ENCODE measurements at regions not wholly inside any gene's neighbourhood (a gene's known extent, or its start where the extent isn't known, plus 50 kb on each side); places are given as distances from the start of the nearest gene placed in this dataset.

DNA sequence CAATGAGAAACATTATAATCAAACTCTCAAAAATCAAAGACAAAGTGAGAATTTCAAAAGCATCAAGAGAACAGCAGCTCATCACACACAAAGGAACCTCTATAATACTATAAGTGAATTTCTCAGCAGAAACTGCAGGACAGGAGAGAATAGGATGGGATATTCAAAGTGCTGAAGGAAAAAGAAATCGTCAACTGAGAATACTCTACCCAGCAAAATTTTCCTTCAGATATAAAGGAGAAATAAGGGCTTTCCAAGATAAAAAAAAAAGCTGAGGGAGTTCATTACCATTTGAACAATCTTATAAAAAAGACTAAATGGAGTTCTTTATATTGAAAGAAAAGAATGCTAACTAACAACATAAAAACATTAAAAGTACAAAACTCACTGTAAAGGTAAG, 481.1 kb downstream of the TLE4 start:
- no peak for DNase-seq (ENCODE audit: low read depth)
- TF ChIP-seq, protein P1, sequence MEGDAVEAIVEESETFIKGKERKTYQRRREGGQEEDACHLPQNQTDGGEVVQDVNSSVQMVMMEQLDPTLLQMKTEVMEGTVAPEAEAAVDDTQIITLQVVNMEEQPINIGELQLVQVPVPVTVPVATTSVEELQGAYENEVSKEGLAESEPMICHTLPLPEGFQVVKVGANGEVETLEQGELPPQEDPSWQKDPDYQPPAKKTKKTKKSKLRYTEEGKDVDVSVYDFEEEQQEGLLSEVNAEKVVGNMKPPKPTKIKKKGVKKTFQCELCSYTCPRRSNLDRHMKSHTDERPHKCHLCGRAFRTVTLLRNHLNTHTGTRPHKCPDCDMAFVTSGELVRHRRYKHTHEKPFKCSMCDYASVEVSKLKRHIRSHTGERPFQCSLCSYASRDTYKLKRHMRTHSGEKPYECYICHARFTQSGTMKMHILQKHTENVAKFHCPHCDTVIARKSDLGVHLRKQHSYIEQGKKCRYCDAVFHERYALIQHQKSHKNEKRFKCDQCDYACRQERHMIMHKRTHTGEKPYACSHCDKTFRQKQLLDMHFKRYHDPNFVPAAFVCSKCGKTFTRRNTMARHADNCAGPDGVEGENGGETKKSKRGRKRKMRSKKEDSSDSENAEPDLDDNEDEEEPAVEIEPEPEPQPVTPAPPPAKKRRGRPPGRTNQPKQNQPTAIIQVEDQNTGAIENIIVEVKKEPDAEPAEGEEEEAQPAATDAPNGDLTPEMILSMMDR (IDR thresholded peaks at IDR 0.05; ENCODE audit: control insufficient read depth, extremely low read depth, insufficient read depth), result no peak
- no peak overlapping the region for H3K4me3 ChIP-seq (ENCODE audit: low read depth, low read length)

DNA sequence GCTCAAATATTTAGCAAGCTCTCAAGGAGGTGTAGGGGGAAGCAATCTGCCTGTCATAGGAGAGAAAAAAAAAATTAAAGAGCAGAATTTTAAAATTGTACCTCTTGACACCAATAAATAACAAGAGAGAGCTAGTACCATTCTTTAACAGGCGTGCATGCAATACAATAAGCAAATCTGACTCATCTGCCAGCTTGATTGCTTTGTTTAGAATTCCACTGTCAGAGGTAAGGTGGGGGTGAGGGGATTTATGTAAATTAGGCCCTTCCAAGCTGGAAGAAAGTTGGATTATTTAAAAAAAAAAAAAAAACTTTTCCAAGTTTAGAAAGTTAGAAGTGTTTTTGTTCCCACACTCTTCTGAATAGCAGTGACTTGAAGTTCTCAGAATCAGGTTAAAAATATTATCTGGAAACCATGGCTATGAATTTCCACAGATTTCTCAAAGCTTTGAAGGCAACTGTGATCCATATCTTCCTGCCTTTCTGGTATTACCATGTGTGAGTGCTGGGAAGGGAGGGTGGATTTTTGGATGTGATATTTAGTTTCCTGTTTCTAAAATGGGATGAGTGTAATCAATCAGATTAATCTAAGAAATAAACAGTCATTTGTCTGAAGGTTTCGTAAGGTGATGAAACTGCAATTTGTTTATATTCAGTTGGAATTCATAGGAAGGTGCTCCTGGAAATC, 477.5 kb downstream of the TLE4 start:
- TF ChIP-seq, protein P1 (IDR thresholded peaks at IDR 0.05; ENCODE audit: control insufficient read depth, extremely low read depth, insufficient read depth), result no peak
- no peak overlapping the region for H3K4me3 ChIP-seq (ENCODE audit: low read depth, low read length)
- no peak for DNase-seq (ENCODE audit: low read depth)

DNA sequence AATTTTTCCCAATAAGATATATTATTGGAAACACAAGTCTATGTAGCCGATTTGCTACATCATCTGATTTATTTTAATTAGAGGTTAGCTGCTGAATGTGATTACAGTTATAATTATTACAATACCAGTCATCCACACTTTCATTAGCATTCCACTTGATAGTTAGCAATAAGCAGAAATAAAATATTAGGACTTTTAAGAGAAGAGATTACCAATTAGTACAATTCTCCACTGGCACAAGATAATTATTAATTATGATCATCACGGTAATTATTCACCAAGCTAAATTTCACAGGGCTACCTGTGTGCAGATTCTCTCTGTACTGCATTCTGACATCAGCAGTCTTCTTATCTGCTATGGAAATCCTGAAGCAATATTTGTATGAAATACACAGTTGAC, 474.7 kb downstream of the TLE4 start:
- no peak overlapping the region for H3K4me3 ChIP-seq (ENCODE audit: low read depth, low read length)
- TF ChIP-seq, protein P1 (IDR thresholded peaks at IDR 0.05; ENCODE audit: control insufficient read depth, extremely low read depth, insufficient read depth), result no peak
- no peak for DNase-seq (ENCODE audit: low read depth)

DNA sequence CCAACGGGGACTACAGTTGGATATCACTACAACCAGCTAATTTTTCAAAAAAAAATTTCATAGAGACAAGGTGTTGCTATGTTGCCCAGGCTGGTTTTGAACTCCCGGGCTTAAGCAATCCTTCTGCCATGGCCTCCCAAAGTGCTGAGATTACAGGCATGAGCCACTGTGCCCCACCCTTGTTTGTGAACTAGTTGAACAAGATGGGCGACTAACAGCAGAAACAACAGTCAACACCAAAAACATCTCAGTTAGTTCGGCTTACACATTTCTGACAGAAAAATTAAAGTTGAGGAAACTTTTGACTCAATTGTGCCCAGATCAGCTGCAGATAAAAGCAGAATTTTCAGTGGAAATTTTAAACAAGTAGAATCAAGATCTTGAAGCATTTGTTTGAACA, 470.1 kb downstream of the TLE4 start:
- TF ChIP-seq, protein P1 (IDR thresholded peaks at IDR 0.05; ENCODE audit: control insufficient read depth, extremely low read depth, insufficient read depth), result no peak
- no peak for DNase-seq (ENCODE audit: low read depth)
- H3K4me3 ChIP-seq (ENCODE audit: low read depth, low read length), result no peak overlapping the region

DNA sequence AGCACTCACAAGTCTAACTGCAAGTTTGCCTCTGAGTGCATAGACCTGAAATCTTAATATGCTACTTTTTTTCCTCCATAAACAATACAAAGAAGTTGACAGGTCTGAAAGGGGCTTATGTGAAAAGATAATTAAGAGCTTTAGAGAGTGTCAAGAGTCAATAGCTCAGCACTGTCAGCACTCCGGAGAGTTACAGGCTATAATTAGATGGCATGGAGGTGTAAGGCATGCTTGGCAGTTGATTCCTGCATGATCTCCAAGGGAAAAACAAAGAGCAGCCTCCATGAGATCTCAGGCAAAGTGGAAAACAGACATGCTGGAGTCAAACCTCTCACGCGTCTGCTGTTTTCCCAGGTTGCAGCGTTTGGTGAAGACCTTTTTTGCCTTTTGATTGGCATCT, 468.7 kb downstream of the TLE4 start:
- H3K4me3 ChIP-seq (ENCODE audit: low read depth, low read length), result no peak overlapping the region
- TF ChIP-seq, protein P1 (IDR thresholded peaks at IDR 0.05; ENCODE audit: control insufficient read depth, extremely low read depth, insufficient read depth), result no peak
- no peak for DNase-seq (ENCODE audit: low read depth)

DNA sequence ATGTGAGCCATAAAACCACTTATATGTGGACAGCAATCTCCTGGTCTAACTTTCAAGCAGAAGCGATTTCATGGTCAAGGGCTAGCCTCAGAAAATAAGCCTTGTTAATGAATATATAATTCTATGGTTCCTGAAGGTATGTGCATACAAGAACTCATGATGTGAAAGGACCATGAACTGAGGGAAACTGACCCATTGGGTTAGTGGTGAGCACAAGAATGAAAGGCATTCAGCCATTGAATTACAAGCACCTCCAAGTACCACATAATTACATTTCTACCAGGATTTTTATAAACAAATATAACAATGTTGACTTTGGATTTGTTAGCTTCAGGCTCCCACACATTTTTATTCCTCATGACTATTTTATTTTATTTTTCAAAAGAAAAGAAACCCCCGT, 459.0 kb downstream of the TLE4 start:
- H3K4me3 ChIP-seq (ENCODE audit: low read depth, low read length), result no peak overlapping the region
- DNase-seq (ENCODE audit: low read depth), result no peak
- TF ChIP-seq, protein P1 (IDR thresholded peaks at IDR 0.05; ENCODE audit: control insufficient read depth, extremely low read depth, insufficient read depth), result no peak

DNA sequence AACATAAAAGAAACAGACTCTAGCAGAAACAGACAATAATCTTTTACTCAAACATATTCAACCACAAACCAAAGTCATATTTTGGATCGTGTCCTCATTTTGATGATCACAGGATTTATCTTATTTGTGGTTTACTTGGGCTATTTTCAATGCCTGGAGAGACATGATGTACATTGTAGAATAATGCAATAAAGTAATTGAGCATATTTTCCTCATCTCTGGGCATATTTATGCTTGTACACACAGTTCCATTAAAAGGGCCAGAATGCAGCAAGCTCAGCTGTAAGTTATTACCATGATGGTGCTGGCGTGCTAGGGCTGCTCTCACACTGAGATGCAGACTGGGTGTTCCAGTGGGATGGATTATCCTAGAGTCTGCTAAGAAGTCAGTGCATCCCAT, 456.7 kb downstream of the TLE4 start:
- DNase-seq (ENCODE audit: low read depth), result no peak
- TF ChIP-seq, protein P1 (IDR thresholded peaks at IDR 0.05; ENCODE audit: control insufficient read depth, extremely low read depth, insufficient read depth), result no peak
- no peak overlapping the region for H3K4me3 ChIP-seq (ENCODE audit: low read depth, low read length)
